HCT116 (cell line): ENCODE measurements at regions not wholly inside any gene's neighbourhood (a gene's known extent, or its start where the extent isn't known, plus 50 kb on each side); places are given as distances from the start of the nearest gene placed in this dataset.

Experiments used
- CTCF ChIP-seq, 3 experiments: fragments of 200-600 bp in 1 of 3; sonication (generic) in 1 of 3; IDR thresholded peaks in 2 of 3; conservative IDR thresholded peaks in 1 of 3; 2 replicates each; pipeline ENCODE4 v1.5.1; 2012 to 2017; ENCODE audit warnings: low read depth in 2 of 3, low read length in 2 of 3, antibody characterized with exemption in 1 of 3, borderline replicate concordance in 1 of 3, control low read depth in 1 of 3, mild to moderate bottlenecking in 1 of 3, mixed read lengths in 1 of 3, mixed run types in 1 of 3, moderate library complexity in 1 of 3; ENCODE audit not compliant: insufficient read depth in 1 of 3
- EZH2 ChIP-seq: fragments of 200-600 bp; sonication (generic); IDR thresholded peaks from 2 replicates; pipeline ENCODE4 v1.6.1; 2017; ENCODE audit warnings: antibody characterized with exemption, mixed run types
- TF ChIP-seq, protein P1 (sequence below): IDR thresholded peaks from 2 replicates; pipeline ENCODE4 v1.6.1; 2012; ENCODE audit warnings: low read depth

DNA sequence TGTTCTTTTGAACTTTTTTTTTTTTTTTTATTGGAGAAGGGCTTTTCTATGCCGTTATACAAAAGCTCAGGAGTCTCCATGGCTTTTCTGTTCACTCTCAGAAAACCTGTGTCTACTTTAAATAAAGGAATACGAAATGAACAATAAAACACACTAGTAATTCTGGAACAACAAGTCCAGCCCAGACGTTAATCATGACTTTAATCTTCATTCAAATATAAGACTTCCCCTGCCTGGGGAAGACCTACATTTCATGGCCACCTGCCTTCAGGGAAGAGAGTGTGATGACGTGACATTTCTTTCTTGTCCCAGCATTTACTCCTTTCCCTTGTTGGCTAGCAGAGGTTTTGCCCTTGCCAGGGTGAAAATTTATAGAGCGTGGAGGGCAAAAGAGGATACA lies 564.5 kb downstream of the PDCD6IP start:
- TF ChIP-seq, protein P1, sequence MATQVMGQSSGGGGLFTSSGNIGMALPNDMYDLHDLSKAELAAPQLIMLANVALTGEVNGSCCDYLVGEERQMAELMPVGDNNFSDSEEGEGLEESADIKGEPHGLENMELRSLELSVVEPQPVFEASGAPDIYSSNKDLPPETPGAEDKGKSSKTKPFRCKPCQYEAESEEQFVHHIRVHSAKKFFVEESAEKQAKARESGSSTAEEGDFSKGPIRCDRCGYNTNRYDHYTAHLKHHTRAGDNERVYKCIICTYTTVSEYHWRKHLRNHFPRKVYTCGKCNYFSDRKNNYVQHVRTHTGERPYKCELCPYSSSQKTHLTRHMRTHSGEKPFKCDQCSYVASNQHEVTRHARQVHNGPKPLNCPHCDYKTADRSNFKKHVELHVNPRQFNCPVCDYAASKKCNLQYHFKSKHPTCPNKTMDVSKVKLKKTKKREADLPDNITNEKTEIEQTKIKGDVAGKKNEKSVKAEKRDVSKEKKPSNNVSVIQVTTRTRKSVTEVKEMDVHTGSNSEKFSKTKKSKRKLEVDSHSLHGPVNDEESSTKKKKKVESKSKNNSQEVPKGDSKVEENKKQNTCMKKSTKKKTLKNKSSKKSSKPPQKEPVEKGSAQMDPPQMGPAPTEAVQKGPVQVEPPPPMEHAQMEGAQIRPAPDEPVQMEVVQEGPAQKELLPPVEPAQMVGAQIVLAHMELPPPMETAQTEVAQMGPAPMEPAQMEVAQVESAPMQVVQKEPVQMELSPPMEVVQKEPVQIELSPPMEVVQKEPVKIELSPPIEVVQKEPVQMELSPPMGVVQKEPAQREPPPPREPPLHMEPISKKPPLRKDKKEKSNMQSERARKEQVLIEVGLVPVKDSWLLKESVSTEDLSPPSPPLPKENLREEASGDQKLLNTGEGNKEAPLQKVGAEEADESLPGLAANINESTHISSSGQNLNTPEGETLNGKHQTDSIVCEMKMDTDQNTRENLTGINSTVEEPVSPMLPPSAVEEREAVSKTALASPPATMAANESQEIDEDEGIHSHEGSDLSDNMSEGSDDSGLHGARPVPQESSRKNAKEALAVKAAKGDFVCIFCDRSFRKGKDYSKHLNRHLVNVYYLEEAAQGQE: no peak
- no peak for TF ChIP-seq EZH2
- TF ChIP-seq CTCF (IDR thresholded peaks at IDR 0.05 in 2 of 3, conservative IDR thresholded peaks at IDR 0.05 in 1 of 3; ENCODE audit: borderline replicate concordance in 1 of 3, insufficient read depth in 1 of 3, low read depth in 2 of 3, low read length in 2 of 3): no peak
